KMS-11 (cell line): ENCODE measurements at regions not wholly inside any gene's neighbourhood (a gene's known extent, or its start where the extent isn't known, plus 50 kb on each side); places are given as distances from the start of the nearest gene placed in this dataset.
A peak's percentile ranks its signal among the peaks of the same experiment; 100 is the strongest.
"Not testable (repeated sequence)": the region's sequence is repeated elsewhere in the genome, so short reads cannot be mapped to it uniquely, and the experiment has no call there.

Experiments
- H2AFZ ChIP-seq: fragments of 200-600 bp; sonication (generic); 2 replicates; pipeline ENCODE4 v1.6.1; 2016; ENCODE audit warnings: antibody characterized with exemption, mixed run types, low read depth
- H3K27ac ChIP-seq: fragments of 200-600 bp; sonication (generic); 2 replicates; pipeline ENCODE4 v1.6.1; 2016; ENCODE audit warnings: mild to moderate bottlenecking, mixed run types
- H3K27me3 ChIP-seq: fragments of 200-600 bp; sonication (generic); 2 replicates; pipeline ENCODE4 v1.6.1; 2017; ENCODE audit warnings: mild to moderate bottlenecking, low read depth, mixed run types, moderate library complexity; ENCODE audit not compliant: insufficient read depth
- H3K36me3 ChIP-seq: fragments of 200-600 bp; sonication (generic); 2 replicates; pipeline ENCODE4 v1.6.1; 2017; ENCODE audit warnings: mild to moderate bottlenecking, mixed run types; ENCODE audit not compliant: insufficient read depth
- H3K4me1 ChIP-seq: fragments of 200-600 bp; sonication (generic); 2 replicates; pipeline ENCODE4 v1.6.1; 2016; ENCODE audit warnings: mild to moderate bottlenecking, low read depth, mixed run types; ENCODE audit not compliant: poor library complexity, severe bottlenecking
- H3K4me2 ChIP-seq: fragments of 200-600 bp; sonication (generic); 2 replicates; pipeline ENCODE4 v1.7.0; 2016; ENCODE audit warnings: mild to moderate bottlenecking, mixed run types
- H3K4me3 ChIP-seq: fragments of 200-600 bp; sonication (generic); IDR thresholded peaks from 2 replicates; pipeline ENCODE4 v1.6.1; 2017; ENCODE audit warnings: low read depth, low read length, mixed read lengths; ENCODE audit not compliant: insufficient read depth
- H3K79me2 ChIP-seq: fragments of 200-600 bp; sonication (generic); 2 replicates; pipeline ENCODE4 v1.6.1; 2016; ENCODE audit warnings: low read depth, mixed run types; ENCODE audit not compliant: insufficient read depth
- H3K9ac ChIP-seq: fragments of 200-600 bp; sonication (generic); 2 replicates; pipeline ENCODE4 v1.6.1; 2016; ENCODE audit warnings: mild to moderate bottlenecking, mixed run types
- H4K20me1 ChIP-seq: fragments of 200-600 bp; sonication (generic); 2 replicates; pipeline ENCODE4 v1.6.1; 2016; ENCODE audit warnings: mild to moderate bottlenecking, mixed run types; ENCODE audit not compliant: insufficient read depth
- TF ChIP-seq, protein P1 (sequence below): fragments of 200-600 bp; sonication (generic); conservative IDR thresholded peaks from 2 replicates; pipeline ENCODE4 v1.6.1; 2017; ENCODE audit warnings: low read depth, mild to moderate bottlenecking, antibody characterized with exemption, low read length, moderate library complexity, mixed read lengths

DNA sequence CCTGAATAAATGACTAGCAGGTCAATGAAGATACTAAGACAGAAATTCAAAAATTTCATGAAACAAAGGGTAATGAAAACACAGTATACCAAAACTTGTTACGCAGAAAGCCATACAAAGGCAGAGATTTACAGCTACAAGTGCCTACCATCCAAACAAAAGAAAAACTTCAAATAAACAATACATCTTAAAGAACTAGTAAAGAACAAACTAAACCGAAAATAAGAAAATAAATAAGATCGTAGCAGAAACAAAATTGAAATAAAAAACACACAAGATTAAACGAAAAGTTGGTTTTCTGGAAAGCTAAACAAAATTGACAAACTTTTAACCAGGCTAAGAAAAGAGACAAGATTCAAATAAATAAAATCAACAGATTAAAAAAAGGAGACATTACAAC, 51.5 kb downstream of the VPREB1 start:
- not testable (repeated sequence) for H3K4me2 ChIP-seq

DNA sequence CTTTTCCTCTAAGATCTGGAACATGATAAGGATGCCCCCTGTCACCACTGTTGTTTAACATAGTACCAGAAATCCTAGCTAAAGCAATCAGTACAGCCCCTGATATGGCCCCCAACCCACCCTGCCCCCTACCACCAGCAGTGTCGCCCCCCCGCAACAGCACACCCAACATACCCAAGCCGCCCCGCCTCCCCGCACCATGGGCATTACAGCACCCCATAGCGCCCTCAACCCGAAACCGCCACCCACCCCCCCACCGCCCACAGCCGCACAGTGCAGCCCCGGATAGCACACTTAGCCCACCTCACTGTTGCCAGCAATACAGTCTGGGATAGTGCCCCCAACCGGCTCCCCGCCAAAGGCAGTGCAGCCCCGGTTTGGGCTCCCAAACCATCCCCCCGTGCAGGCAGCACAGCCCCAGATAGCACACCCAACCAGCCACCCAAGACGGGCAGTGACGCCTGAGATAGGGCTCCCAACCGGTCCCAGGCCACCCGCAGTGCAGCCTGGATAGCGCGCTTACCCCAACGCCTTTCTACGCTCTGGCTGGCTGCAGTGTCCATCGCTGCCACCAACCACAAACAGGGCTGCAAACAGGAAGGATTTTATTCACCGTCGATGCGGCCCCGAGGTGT, 52.7 kb downstream of the VPREB1 start:
- peak overlapping the region; percentile 42; the same call in 1 of the 2 replicates for H2AFZ ChIP-seq

More for the DNA sequence above, 51.5 kb downstream of the VPREB1 start:
- not testable (repeated sequence) for H4K20me1 ChIP-seq, H3K9ac ChIP-seq, H3K4me1 ChIP-seq, H3K36me3 ChIP-seq, H3K27me3 ChIP-seq, H3K27ac ChIP-seq, H2AFZ ChIP-seq, H3K4me3 ChIP-seq
- peaks cover 24% of the 10 kb centered on the region; the same call in 1 of the 2 replicates for H3K79me2 ChIP-seq

DNA sequence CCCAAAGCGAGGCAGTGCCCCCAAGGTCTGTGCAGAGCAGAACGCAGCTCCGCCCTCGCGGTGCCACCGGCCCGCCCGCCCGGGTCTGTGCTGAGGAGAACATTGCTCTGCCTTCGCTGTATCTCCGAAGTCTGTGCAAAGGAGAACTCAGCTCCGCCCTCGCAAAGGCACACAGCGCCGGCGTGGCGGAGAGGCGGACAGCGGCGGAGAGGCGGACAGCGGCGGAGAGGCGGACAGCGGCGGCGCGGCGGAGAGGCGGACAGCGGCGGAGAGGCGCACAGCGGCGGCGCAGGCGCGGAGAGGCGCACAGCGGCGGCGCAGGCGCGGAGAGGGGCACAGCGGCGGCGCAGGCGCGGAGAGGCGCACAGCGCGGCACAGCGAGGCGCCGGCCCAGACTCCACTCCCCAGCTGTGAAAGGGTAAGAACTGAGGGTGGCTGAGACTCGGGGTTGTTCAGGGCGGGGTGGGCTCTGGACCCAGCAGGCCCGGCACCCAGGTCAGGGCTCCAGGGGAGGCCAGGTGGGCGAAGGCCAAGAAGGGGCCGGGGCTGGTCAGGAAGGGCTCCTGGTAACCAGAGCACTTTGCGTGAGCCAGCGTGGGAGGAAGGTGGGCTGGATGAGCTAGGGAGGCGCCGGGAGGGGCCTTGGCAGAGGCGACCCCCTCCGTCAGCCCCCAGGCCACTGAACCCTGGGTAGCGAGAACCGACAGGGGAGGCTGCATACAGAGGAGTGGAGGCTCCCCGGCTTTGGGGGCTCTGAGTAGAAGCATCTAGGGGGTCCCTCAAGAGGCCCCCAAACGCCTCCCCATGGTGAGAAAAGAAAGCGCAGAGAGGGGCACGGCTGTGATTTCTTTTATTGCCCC, 53.4 kb downstream of the VPREB1 start:
- not testable (repeated sequence) for H3K36me3 ChIP-seq, H4K20me1 ChIP-seq, H3K4me1 ChIP-seq, H3K27me3 ChIP-seq, H3K4me3 ChIP-seq
- Histone ChIP-seq H2AFZ (peak overlapping the region; percentile 44; the same call in 1 of the 2 replicates), H3K9ac (peak overlapping the region; percentile 57; the same call in 1 of the 2 replicates), H3K27ac (0 out of 2 replicates have a peak overlapping the region, but pooled peaks have one; percentile 13), H3K79me2 (peaks cover 39% of the 10 kb centered on the region; the same call in 1 of the 2 replicates), H3K4me2 (peak overlapping the region; percentile 33; the same call in 1 of the 2 replicates)

More for the DNA sequence above, 52.7 kb downstream of the VPREB1 start:
- H3K27me3 ChIP-seq, H3K36me3 ChIP-seq, H3K4me3 ChIP-seq, H3K9ac ChIP-seq, H4K20me1 ChIP-seq, H3K27ac ChIP-seq, H3K4me1 ChIP-seq: not testable (repeated sequence)
- Histone ChIP-seq H3K4me2 (peak overlapping the region; percentile 88), H3K79me2 (peaks cover 35% of the 10 kb centered on the region; the same call in 1 of the 2 replicates)

DNA sequence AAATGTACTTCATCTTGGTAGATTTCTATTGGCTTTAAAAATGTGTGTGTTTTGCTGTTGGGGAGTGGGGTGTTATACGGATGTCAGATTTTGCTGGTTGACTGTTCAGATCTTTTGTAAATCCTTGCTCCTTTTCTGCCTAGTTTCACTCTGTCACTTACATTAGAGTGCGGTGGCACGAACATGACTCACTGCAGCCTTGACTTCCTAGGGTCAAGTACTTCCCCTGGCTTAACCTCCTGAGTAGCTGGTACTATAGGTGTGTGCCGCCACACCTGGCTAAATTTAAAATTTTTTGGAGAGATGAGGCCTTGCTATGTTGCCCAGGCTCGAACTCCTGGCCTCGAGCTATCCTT, 54.0 kb downstream of the VPREB1 start:
- Histone ChIP-seq H3K9ac (peak overlapping the region; percentile 57; the same call in 1 of the 2 replicates), H2AFZ (peak overlapping the region; percentile 44; the same call in 1 of the 2 replicates), H3K27ac (0 out of 2 replicates have a peak overlapping the region, but pooled peaks have one; percentile 13), H3K4me2 (peak overlapping the region; percentile 33; the same call in 1 of the 2 replicates), H3K79me2 (peaks cover 39% of the 10 kb centered on the region; the same call in 1 of the 2 replicates)
- not testable (repeated sequence) for H3K4me1 ChIP-seq, H3K4me3 ChIP-seq, H3K27me3 ChIP-seq, H4K20me1 ChIP-seq, H3K36me3 ChIP-seq

DNA sequence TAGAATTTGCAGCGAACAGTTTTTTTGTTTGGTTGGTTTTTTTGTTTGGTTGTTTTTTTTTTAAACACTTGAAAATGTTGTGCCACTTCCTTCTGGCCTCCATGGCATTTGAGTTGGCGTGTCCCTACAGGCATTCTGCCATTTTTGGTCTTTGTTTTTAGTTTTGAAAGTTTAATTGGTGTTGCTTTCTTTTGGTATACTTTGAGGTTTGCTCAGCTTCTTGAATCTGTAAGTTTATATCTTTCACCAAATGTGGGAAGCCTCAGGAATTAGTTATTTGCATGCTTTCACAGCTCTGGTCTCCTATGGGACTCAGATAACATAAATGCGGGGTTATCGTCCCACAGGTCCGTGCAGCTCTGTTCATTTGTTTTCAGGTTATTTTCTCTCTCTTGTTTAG, 55.9 kb downstream of the VPREB1 start:
- not testable (repeated sequence) for H3K4me3 ChIP-seq, H3K4me1 ChIP-seq, H2AFZ ChIP-seq, H4K20me1 ChIP-seq, H3K27ac ChIP-seq, H3K27me3 ChIP-seq, H3K36me3 ChIP-seq, H3K4me2 ChIP-seq, H3K9ac ChIP-seq
- H3K79me2 ChIP-seq = peaks cover 39% of the 10 kb centered on the region; the same call in 1 of the 2 replicates

DNA sequence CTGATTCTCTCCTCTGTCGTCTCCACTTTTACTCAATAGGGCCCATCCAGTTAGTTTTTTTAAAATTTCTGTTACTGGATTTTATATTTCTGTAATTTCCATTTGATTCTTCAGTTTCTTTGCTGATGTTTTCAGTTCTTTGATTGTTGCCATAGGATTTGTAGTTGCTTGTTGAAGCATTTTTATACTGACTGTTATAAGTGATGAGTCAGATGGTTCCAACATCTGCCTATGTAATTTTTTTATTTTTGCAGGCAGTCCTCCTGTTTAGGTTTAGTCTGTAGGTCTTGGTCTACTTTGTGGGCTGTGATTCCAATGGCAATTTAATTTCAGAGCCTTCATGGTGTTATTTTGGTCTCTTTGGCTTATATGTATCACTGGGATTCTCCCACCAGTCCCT, 56.4 kb downstream of the VPREB1 start:
- H3K4me2 ChIP-seq, H3K4me1 ChIP-seq, H3K27me3 ChIP-seq, H3K9ac ChIP-seq, H3K4me3 ChIP-seq, H4K20me1 ChIP-seq, H2AFZ ChIP-seq, H3K36me3 ChIP-seq, H3K27ac ChIP-seq: not testable (repeated sequence)
- peaks cover 36% of the 10 kb centered on the region; the same call in 1 of the 2 replicates for H3K79me2 ChIP-seq

DNA sequence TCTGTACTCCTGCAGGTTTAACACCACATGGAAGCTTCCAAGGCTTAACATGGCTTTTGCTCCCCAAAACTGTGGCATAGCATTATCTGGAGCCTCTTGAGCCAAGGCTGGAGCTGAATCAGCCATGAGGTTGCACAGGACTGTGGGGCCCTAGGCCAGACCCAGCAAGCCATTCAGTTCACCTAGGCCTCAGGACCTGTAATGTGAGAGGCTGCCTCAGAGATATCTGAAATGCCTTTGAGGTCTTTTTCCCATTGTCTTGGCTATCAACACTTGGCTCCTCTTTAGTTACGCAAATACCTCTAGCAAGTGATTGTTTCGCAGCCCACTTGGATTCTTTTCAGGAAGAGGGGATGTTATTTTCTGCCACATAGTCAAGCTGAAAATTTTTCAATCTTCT, 72.0 kb downstream of the VPREB1 start:
- no peaks in the 10 kb centered on the region for H3K4me1 ChIP-seq
- H3K79me2 ChIP-seq = no peaks in the 10 kb centered on the region
- H4K20me1 ChIP-seq = no peaks in the 10 kb centered on the region
- H3K27me3 ChIP-seq = no peaks in the 10 kb centered on the region
- TF ChIP-seq, protein P1, sequence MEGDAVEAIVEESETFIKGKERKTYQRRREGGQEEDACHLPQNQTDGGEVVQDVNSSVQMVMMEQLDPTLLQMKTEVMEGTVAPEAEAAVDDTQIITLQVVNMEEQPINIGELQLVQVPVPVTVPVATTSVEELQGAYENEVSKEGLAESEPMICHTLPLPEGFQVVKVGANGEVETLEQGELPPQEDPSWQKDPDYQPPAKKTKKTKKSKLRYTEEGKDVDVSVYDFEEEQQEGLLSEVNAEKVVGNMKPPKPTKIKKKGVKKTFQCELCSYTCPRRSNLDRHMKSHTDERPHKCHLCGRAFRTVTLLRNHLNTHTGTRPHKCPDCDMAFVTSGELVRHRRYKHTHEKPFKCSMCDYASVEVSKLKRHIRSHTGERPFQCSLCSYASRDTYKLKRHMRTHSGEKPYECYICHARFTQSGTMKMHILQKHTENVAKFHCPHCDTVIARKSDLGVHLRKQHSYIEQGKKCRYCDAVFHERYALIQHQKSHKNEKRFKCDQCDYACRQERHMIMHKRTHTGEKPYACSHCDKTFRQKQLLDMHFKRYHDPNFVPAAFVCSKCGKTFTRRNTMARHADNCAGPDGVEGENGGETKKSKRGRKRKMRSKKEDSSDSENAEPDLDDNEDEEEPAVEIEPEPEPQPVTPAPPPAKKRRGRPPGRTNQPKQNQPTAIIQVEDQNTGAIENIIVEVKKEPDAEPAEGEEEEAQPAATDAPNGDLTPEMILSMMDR = no peak
- H3K4me2 ChIP-seq = no peak overlapping the region
- H3K36me3 ChIP-seq = no peaks in the 10 kb centered on the region
- no peak overlapping the region for H3K27ac ChIP-seq
- H2AFZ ChIP-seq = no peak overlapping the region
- H3K4me3 ChIP-seq = no peak overlapping the region
- H3K9ac ChIP-seq = no peak overlapping the region
